ENCODE measurements at regions not wholly inside any gene's neighbourhood (a gene's known extent, or its start where the extent isn't known, plus 50 kb on each side); places are given as distances from the start of the nearest gene placed in this dataset.

GRCh38 chr2:180203972-180204371 lies 196.9 kb upstream of the CWC22 start:
- H3K36me3 ChIP-seq (ENCODE audit: control insufficient read depth, insufficient read depth, low read length), result no peaks in the 10 kb centered on the region
- H4K20me1 ChIP-seq (ENCODE audit: insufficient read depth, low read length), result no peaks in the 10 kb centered on the region
- H3K27me3 ChIP-seq (ENCODE audit: control insufficient read depth, insufficient read depth, low read length), result no peaks in the 10 kb centered on the region
- H3K4me2 ChIP-seq (ENCODE audit: low read depth, low read length), result no peak overlapping the region
- no TSS peak for BruUV-seq (replicated peaks)
- H2BK20ac ChIP-seq (ENCODE audit: low read depth, low read length), result no peak overlapping the region
- H3K14ac ChIP-seq (replicated peaks; ENCODE audit: low read depth, low read length), result no peak overlapping the region
- peak overlapping the region; percentile 18 for H2AFZ ChIP-seq (replicated peaks; ENCODE audit: low read length, poor library complexity)
- peaks cover 1% of the 10 kb centered on the region; the same call in 1 of the 2 replicates for H3K4me1 ChIP-seq (ENCODE audit: control insufficient read depth, insufficient read depth, low read length)
- CTCF ChIA-PET, result interaction anchor here (0.7 kb wide), 1 partner anchor 525 kb away, joined by 3 read pairs; no protein-coding TSS in a partner anchor
- H3K56ac ChIP-seq (ENCODE audit: extremely low read depth, insufficient read depth, low read length), result no peak overlapping the region
- H4K8ac ChIP-seq (ENCODE audit: low read depth in 2 of 2, low read length in 2 of 2), result no peak overlapping the region
- in situ Hi-C loops (cut with MboI; ENCODE audit: low sequenced_read_pairs), result no loop called here
- no peaks in the 10 kb centered on the region for H3K79me1 ChIP-seq (ENCODE audit: low read depth in 1 of 2, low read length in 2 of 2)
- dilution Hi-C loops (cut with HindIII; ENCODE audit: low sequenced_read_pairs, unreplicated experiment), result no loop called here
- H2BK120ac ChIP-seq (ENCODE audit: low read depth, low read length), result no peak overlapping the region
- DNase-seq, result peak; percentile 80
- H2BK5ac ChIP-seq (ENCODE audit: low read depth, low read length, poor library complexity, severe bottlenecking), result no peak overlapping the region
- H2AK9ac ChIP-seq (replicated peaks; ENCODE audit: low read depth, low read length, poor library complexity), result no peak overlapping the region
- H4K5ac ChIP-seq (ENCODE audit: low read depth, low read length), result no peak overlapping the region
- POLR2A ChIA-PET (ENCODE audit: unreplicated experiment), result no interaction called here
- TF ChIP-seq RCOR1 (IDR thresholded peaks at IDR 0.05; ENCODE audit: insufficient replicate concordance, low read length) (no peak), RFX5 (IDR thresholded peaks at IDR 0.05; ENCODE audit: low read depth, low read length) (no peak), NFE2L2 (IDR thresholded peaks at IDR 0.05; ENCODE audit: low read depth, low read length) (no peak), CEBPB (IDR thresholded peaks at IDR 0.05; ENCODE audit: low read depth, low read length) (peak; percentile 85), SMC3 (IDR thresholded peaks at IDR 0.05; ENCODE audit: low read depth, low read length) (no peak), ELK1 (IDR thresholded peaks at IDR 0.05; ENCODE audit: borderline replicate concordance, low read depth, low read length) (no peak), MXI1 (IDR thresholded peaks at IDR 0.05; ENCODE audit: borderline replicate concordance, low read depth, low read length) (no peak)
- intact Hi-C loops (cut with micrococcal nuclease), result no loop called here
- H3K27ac ChIP-seq (ENCODE audit: insufficient read depth, low read length), result no peak overlapping the region
- peak; percentile 66 for ATAC-seq (ENCODE audit: low read depth)
- H3K4me3 ChIP-seq (ENCODE audit: insufficient read depth, low read depth, low read length), result no peak overlapping the region
- H3K9me1 ChIP-seq (ENCODE audit: insufficient read depth, low read length), result no peaks in the 10 kb centered on the region
- H2BK15ac ChIP-seq (ENCODE audit: low read depth, low read length), result no peak overlapping the region
- peak overlapping the region; percentile 23; the same call in 1 of the 2 replicates for H2AK5ac ChIP-seq (ENCODE audit: low read depth, low read length)
- H3K9me3 ChIP-seq (ENCODE audit: control insufficient read depth, insufficient read depth, low read length), result no peaks in the 10 kb centered on the region
- no peak overlapping the region for H3K4ac ChIP-seq (ENCODE audit: low read depth, low read length)
- H4K91ac ChIP-seq (ENCODE audit: insufficient read depth, low read depth, low read length), result no peak overlapping the region
- no peak overlapping the region for H3K9ac ChIP-seq (ENCODE audit: low read depth, low read length)
- no CpG with 5 or more reads among the region's 2 CpGs for WGBS, 2 experiments (ENCODE audit: extremely low coverage in 2 of 2, insufficient read length in 1 of 2)
- H3K23ac ChIP-seq (ENCODE audit: low read depth, low read length), result no peak overlapping the region
- no peak overlapping the region for H3K18ac ChIP-seq (ENCODE audit: low read depth, low read length)
